ENCODE measurements at regions not wholly inside any gene's neighbourhood (a gene's known extent, or its start where the extent isn't known, plus 50 kb on each side); places are given as distances from the start of the nearest gene placed in this dataset.
A peak's percentile ranks its signal among the peaks of the same experiment; 100 is the strongest.
"Not testable (repeated sequence)": the region's sequence is repeated elsewhere in the genome, so short reads cannot be mapped to it uniquely, and the experiment has no call there.

GRCh38 chr5:123721675-123722276 lies 209.8 kb downstream of the CSNK1G3 start:
- peak; percentile 51 for DNase-seq

- DNase-seq: peak; percentile 2
Observed at GRCh38 chr5:123720955-123721354, 209.0 kb downstream of the CSNK1G3 start.

GRCh38 chr5:123720339-123720738 lies 208.4 kb downstream of the CSNK1G3 start:
- no peak for DNase-seq

DNA sequence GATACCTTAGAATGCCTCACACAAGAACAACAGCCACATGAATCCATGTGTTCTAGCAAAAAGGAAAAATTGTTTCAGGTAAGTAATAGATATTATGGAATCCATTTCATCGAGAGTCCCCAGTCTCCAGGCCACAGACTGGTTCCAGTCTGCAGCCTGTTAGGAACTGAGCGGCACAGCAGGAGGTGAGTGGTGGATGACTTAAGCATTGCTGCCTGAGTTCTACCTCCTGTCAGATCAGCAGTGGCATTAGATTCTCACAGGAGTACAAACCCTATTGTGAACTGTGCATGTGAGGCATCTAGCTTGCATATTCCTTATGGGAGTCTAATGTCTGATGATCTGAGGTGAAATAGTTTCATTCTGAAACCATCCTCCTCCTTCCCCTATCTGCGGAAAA lies 207.0 kb downstream of the CSNK1G3 start:
- DNase-seq: no peak

GRCh38 chr5:123718238-123718637 lies 206.3 kb downstream of the CSNK1G3 start:
- no peak for DNase-seq

DNA sequence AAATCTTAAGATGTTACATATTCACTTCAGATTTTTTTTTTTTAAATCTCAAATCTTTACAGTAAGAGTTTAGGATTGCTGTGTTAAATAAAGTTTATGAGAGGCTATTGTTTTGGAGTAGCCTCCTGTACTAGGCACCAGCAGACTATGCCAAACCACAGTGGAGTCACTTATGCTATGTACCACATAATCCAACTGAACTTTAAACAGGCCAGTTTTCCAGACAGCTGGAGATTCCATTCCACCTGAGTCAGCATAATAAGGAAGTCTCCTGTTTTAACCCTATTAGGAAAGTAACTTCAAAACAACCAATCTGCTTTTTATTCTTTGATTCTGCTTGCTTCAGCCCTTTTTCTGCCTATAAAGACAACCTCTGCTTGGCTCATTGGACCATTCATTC lies 205.2 kb downstream of the CSNK1G3 start:
- DNase-seq: no peak

- DNase-seq: no peak
Observed at GRCh38 chr5:123710031-123710430, 198.1 kb downstream of the CSNK1G3 start.

DNA sequence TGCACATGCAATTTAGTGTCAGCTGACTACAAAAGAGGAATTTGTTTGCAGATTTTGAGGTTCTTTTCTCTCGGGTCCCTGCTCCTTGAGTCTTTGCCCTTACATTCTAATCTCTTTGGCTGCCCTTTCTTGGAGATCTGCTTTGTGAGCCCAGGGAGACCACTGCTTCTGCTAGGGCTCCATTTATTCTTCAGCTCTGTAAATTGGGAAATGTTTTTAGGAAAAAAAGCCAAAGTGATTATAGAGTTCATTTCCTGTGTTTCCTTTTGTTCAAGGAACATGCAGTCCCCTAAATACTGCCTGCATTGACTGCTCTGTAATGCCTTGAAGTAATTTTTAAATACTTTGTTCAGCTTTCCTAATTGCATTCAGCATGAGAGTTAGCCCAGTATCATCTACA lies 197.4 kb downstream of the CSNK1G3 start:
- DNase-seq: no peak

DNA sequence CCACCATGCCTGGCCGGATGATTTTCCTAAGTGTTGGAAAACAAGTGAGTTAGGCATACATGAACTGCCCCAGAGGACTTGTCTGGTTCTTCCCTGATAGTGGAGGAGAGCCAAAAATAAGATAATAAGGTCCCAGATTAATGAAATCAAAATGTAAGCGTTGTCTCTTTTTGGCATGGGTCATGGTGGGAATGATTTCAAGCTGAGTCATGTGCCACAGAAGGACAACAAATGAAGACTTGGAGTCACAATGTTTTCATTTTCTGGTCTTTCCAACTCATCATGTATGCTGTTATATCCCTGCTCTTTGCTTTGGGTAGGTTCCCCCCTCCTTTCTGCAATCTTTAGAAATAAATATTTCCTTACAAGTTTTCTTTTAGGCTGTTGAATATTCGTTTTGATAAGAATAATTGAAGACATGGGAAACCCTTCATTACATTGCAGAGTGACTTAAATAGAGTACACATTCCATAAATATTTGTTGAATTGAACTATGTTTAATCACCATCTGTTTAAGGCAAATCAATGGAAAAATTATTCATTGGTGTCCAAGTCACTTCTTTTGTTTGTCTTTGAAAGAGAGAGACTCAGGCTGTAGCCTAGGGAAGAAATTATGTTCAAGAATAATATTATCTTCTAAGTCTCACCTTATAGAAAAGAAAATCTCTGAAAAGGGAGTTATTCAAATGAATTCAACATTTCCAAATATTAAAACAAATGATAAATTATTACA lies 196.3 kb downstream of the CSNK1G3 start:
- no peak for DNase-seq

DNA sequence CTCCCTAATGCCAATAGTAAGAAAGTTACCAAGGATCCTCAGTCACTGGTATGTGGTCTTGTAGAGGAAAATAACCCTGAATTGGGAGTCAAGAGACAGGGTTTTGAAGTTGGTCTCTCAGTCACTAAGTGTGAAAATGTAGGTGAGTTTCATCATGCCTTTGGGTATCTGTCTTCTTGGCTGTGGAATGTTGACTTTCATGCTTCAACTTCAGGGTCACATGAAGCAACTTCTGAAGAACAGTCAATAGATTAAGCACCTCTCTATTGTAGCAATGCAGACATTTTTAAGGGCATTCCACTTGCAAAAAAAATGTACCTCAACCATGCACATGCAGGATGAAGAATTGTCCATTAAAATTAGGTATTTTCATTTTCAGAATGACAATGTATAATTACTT lies 194.6 kb downstream of the CSNK1G3 start:
- no peak for DNase-seq

GRCh38 chr5:123705741-123706140 lies 193.8 kb downstream of the CSNK1G3 start:
- DNase-seq: no peak

- DNase-seq: no peak
Observed at GRCh38 chr5:123701511-123702200, 189.7 kb downstream of the CSNK1G3 start.

GRCh38 chr5:123700624-123701287 lies 188.8 kb downstream of the CSNK1G3 start:
- DNase-seq: no peak

DNA sequence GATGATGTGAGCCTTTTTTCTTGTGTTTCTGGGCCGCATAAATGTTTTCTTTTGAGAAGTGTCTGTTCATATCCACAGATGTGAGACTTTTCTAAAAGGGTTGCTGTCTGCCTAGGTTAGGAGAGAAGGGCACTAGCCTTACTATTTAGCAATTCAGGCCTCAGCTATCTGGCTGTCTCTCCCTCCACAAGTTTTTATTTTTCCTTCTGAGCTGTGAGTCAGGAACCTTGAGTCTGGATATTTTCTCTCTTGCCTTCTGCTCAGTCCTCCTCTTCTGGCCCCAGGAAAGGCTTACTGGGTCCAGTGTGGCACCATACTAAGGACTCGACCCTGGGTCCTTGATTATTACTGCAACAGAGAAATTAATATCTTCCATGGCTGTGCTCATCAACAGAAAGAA lies 187.6 kb downstream of the CSNK1G3 start:
- no peak for DNase-seq

GRCh38 chr5:123698937-123699336 lies 187.0 kb downstream of the CSNK1G3 start:
- not testable (repeated sequence) for DNase-seq

GRCh38 chr5:123696921-123697341 lies 185.0 kb downstream of the CSNK1G3 start:
- no peak for DNase-seq

DNA sequence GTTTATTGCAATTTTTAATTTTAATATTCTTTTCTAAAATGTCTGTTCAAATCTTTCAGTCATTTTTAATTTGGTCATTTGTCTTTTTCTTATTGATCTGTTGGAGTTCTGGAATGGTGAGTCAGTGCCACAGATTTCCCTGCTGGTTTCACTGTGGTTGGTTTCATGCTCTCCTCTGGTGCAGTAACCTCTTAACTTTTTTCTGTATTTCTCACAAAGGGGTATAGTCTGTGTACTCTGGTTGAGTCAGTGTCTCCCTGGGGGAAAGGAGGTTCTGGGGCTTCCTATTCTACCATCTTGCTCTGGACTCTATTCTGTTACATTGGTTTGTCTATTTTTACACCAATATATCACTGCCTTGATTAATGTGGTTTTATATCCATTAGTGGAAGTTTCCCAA lies 178.8 kb downstream of the CSNK1G3 start:
- DNase-seq: no peak

DNA sequence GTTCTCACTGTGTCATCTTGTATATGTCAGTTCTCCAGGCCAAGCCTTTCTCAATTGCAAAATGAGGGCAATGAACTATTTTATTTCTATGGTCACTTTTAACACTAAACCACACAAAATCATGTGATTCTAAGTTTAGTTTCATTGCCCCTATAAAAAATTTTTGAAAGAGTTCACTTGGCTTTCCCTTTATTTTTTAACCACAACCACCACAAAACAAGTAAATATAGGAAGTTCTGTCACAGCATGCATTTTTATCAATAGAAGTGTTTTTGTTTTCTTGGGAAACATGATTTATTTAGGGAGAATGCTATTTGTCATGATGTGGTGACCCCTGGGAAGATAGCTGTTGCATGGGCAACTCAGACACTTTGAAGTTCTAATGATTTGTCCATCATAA lies 169.1 kb downstream of the CSNK1G3 start:
- DNase-seq: no peak

- no peak for DNase-seq
Observed at GRCh38 chr5:123673107-123673506, 161.1 kb downstream of the CSNK1G3 start.

GRCh38 chr5:123671711-123672456 lies 159.9 kb downstream of the CSNK1G3 start:
- no peak for DNase-seq

DNA sequence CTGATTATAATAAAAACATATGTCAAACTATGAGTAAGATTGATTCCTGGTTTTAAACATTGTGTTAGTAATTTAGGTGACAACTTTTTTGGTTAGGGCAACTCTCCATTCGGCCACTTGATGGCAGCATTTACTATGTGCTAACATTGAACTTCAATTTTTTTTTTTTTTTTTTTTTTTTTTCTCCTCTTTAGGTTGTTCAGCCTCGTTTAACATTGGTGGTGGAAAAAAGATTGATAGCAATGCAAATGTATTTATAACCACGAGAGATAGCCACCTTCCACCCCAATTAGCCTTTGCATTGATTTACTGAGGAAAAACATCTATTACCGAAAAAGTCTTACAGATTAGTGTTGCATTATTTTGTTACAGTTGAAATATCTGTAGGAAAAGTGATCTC lies 159.1 kb downstream of the CSNK1G3 start:
- DNase-seq: peak; percentile 70
